BJ (cell line): ENCODE measurements at regions not wholly inside any gene's neighbourhood (a gene's known extent, or its start where the extent isn't known, plus 50 kb on each side); places are given as distances from the start of the nearest gene placed in this dataset.

ENCODE experiments used
- CTCF ChIA-PET: fragments of 350-600 bp; formaldehyde crosslinking; extraction: SDS; loops from one replicate; lab custom pipeline; 2021; ENCODE audit warnings: antibody characterized with exemption, inconsistent platforms; lab: Yijun Ruan, JAX
- POLR2A ChIA-PET: fragments of 300-600 bp; sonication (Branson Sonifier 250); formaldehyde crosslinking; extraction: SDS; loops from one replicate; lab custom pipeline; 2021; ENCODE audit warnings: antibody characterized with exemption; lab: Charles Lee
- DNase-seq: peaks from one replicate; pipeline ENCODE4 v3.0.0-alpha.2; 2011; ENCODE audit warnings: low read depth
- H3K27me3 ChIP-seq: 2 replicates; pipeline ENCODE4 v1.6.0; 2011; ENCODE audit warnings: low read length; ENCODE audit not compliant: control insufficient read depth, insufficient read depth
- H3K36me3 ChIP-seq: 2 replicates; pipeline ENCODE4 v1.5.1; 2011; ENCODE audit warnings: low read length; ENCODE audit not compliant: control insufficient read depth, insufficient read depth
- H3K4me3 ChIP-seq: 2 replicates; pipeline ENCODE4 v1.5.1; 2011; ENCODE audit warnings: low read depth, mild to moderate bottlenecking, control low read depth, low read length
- TF ChIP-seq, protein P1 (sequence below): IDR thresholded peaks from 2 replicates; pipeline ENCODE4 v1.5.1; 2011; ENCODE audit warnings: low read depth, mild to moderate bottlenecking, control low read depth, inconsistent platforms, low read length, moderate library complexity; ENCODE audit not compliant: insufficient read depth

DNA sequence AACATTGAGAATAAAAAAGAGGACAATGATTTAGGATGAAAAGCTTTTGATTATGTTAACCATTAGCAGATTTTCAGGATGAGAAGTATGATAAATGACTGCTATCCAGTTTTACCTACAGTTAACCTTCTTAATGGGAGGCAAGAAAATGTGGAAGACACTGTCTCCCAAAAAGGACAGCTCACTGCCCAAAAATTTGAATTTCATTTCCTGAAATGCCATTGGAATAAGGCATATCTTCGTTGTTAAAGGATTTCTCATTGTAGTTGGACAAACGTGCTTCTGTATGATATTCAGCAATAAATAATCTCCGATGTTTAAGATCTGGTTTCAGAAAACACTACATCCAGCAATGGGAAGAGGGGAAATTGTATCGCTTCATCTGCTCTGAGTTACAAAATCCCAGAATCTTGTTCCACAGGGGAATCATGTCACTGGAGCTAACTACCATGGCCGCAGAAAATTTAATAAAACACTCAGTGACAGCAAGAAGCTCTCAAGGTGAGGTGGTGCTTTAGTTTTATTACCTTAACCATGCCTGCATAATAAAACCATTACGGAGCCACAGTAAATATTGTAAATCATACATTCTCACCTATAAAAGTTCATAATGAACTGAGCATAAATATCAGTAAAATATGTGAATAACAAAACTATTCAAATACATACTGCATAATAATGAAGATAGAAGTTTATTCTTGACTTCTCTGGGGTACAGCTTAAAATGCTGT, 552.3 kb downstream of the PCDH7 start:
- TF ChIP-seq, protein P1, sequence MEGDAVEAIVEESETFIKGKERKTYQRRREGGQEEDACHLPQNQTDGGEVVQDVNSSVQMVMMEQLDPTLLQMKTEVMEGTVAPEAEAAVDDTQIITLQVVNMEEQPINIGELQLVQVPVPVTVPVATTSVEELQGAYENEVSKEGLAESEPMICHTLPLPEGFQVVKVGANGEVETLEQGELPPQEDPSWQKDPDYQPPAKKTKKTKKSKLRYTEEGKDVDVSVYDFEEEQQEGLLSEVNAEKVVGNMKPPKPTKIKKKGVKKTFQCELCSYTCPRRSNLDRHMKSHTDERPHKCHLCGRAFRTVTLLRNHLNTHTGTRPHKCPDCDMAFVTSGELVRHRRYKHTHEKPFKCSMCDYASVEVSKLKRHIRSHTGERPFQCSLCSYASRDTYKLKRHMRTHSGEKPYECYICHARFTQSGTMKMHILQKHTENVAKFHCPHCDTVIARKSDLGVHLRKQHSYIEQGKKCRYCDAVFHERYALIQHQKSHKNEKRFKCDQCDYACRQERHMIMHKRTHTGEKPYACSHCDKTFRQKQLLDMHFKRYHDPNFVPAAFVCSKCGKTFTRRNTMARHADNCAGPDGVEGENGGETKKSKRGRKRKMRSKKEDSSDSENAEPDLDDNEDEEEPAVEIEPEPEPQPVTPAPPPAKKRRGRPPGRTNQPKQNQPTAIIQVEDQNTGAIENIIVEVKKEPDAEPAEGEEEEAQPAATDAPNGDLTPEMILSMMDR, result no peak
- H3K36me3 ChIP-seq, result no peaks in the 10 kb centered on the region
- H3K27me3 ChIP-seq, result no peaks in the 10 kb centered on the region
- DNase-seq, result no peak
- POLR2A ChIA-PET, result no interaction called here
- CTCF ChIA-PET, result interaction anchor here (0.6 kb wide), 1 partner anchor 96 kb away, joined by 3 read pairs; no protein-coding TSS in a partner anchor
- no peak overlapping the region for H3K4me3 ChIP-seq

DNA sequence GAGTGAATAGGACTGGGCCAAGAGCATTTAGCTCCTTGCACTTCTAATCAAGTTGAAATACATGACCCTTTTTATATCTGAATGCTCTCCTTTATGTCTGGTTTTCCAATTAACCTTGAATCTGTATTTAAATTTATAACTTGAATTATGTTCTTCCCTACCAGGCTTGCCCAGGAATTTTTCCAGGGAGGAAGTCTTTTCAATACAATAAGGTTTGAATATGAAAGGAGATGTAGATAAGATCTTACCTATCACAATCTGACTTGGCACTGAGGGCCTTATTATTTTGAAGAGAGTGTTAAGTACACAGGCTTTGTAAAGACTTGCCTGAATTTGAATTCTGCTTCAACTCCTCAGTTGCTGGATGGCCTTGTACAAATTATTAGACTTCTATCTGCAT, 555.7 kb downstream of the PCDH7 start:
- DNase-seq, result no peak
- POLR2A ChIA-PET, result no interaction called here
- Histone ChIP-seq H3K27me3 (no peaks in the 10 kb centered on the region), H3K36me3 (no peaks in the 10 kb centered on the region), H3K4me3 (no peak overlapping the region)
- TF ChIP-seq, protein P1, result no peak
- CTCF ChIA-PET, result no interaction called here

DNA sequence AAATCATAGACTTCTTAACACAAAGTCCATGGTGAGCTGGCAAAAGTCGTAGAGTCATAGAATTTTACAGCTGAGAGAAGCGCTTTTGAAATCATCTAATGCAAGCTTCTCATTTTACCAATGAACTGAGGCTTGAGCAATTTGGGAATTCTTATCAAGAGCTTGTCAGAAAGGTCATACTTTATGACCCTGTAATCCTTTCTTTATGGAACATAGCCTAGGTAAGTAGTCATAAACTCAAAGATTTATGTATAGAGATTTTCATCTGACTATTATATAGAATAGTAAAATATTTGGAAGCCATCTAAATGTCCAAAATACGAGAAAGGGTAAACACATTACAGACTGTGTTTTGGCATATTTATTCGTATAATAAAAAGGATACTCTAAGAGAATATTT, 563.5 kb downstream of the PCDH7 start:
- TF ChIP-seq, protein P1, result no peak
- CTCF ChIA-PET, result interaction anchor here (0.9 kb wide), 1 partner anchor 13 kb away, joined by 3 read pairs; no protein-coding TSS in a partner anchor
- Histone ChIP-seq H3K4me3 (no peak overlapping the region), H3K27me3 (no peaks in the 10 kb centered on the region), H3K36me3 (no peaks in the 10 kb centered on the region)
- POLR2A ChIA-PET, result no interaction called here
- no peak for DNase-seq

DNA sequence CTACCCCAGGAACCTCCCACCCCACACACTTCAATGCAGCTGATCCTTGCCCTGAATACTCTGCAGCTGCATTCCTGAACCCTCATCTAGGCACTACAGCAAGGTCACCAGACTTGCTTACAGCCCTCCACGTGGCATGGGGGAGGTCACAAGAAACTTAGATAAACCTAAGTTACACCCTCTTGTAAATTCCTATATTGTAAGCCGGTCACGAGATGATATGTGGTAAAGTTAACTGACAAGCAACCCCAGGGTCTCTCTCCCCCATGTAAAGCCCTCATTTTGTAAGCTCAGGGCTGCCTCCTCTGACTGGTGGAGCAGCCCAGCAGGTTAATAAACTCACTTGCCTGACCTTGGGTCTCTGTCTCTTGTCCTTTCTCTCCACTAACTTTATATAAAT, 570.7 kb downstream of the PCDH7 start:
- TF ChIP-seq, protein P1, result no peak
- POLR2A ChIA-PET, result no interaction called here
- no peaks in the 10 kb centered on the region for H3K36me3 ChIP-seq
- CTCF ChIA-PET, result no interaction called here
- H3K4me3 ChIP-seq, result no peak overlapping the region
- DNase-seq, result no peak
- no peaks in the 10 kb centered on the region for H3K27me3 ChIP-seq

DNA sequence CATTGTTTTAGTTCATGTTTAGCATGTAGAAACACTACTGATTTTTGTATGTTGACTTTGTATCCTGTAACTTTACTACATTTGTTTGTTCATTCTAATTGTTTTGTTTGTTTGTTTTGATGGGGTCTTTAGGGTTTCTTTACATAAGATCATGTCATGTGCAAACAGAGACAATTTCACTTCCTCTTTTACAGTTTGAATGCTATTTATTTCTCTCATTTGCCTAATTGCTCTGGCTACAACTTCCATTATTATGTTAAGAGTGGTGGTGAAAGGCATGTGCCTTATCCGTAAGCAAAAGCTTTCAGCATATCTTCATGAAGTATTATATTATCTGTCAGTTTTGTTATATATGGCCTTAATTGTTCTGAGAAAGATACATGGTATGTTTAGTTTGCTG, 571.1 kb downstream of the PCDH7 start:
- ChIA-PET POLR2A (no interaction called here), CTCF (no interaction called here)
- TF ChIP-seq, protein P1, result no peak
- no peak for DNase-seq
- no peaks in the 10 kb centered on the region for H3K36me3 ChIP-seq
- no peaks in the 10 kb centered on the region for H3K27me3 ChIP-seq
- H3K4me3 ChIP-seq, result no peak overlapping the region
